HG03159 (cell line): ENCODE measurements at regions not wholly inside any gene's neighbourhood (a gene's known extent, or its start where the extent isn't known, plus 50 kb on each side); places are given as distances from the start of the nearest gene placed in this dataset.

Source experiments
- ATAC-seq: cut with Tn5 transposase; IDR thresholded peaks from one replicate; pipeline ENCODE4 v1.9.1; 2021; ENCODE audit warnings: mild to moderate bottlenecking, moderate library complexity; ENCODE audit not compliant: unreplicated experiment

- no peak for ATAC-seq
Measured at GRCh38 chr10:29858702-29859267, 200.6 kb downstream of the JCAD start.

GRCh38 chr10:29857843-29858701, 201.3 kb downstream of the JCAD start:
- no peak for ATAC-seq

GRCh38 chr10:29856295-29856694, 203.1 kb downstream of the JCAD start:
- no peak for ATAC-seq

GRCh38 chr10:29853913-29854312, 205.5 kb downstream of the JCAD start:
- no peak for ATAC-seq

- ATAC-seq = no peak
Measured at GRCh38 chr10:29851241-29851640, 208.1 kb downstream of the JCAD start.

GRCh38 chr10:29850371-29850770, 209.0 kb downstream of the JCAD start:
- ATAC-seq = no peak

GRCh38 chr10:29849886-29850285, 209.5 kb downstream of the JCAD start:
- no peak for ATAC-seq

GRCh38 chr10:29849126-29849833, 210.1 kb downstream of the JCAD start:
- no peak for ATAC-seq

- no peak for ATAC-seq
Measured at GRCh38 chr10:29846881-29847280, 212.1 kb upstream of the SVIL start.

- no peak for ATAC-seq
Measured at GRCh38 chr10:29845166-29845565, 210.4 kb upstream of the SVIL start.

- ATAC-seq = no peak
Measured at GRCh38 chr10:29843143-29843542, 208.4 kb upstream of the SVIL start.

- ATAC-seq = no peak
Measured at GRCh38 chr10:29841724-29842649, 207.2 kb upstream of the SVIL start.

GRCh38 chr10:29840516-29841276, 205.9 kb upstream of the SVIL start:
- no peak for ATAC-seq

- ATAC-seq = no peak
Measured at GRCh38 chr10:29839826-29840515, 205.2 kb upstream of the SVIL start.

- ATAC-seq = no peak
Measured at GRCh38 chr10:29838539-29838938, 203.8 kb upstream of the SVIL start.

GRCh38 chr10:29837586-29837985, 202.8 kb upstream of the SVIL start:
- ATAC-seq = no peak

GRCh38 chr10:29836396-29836795, 201.6 kb upstream of the SVIL start:
- no peak for ATAC-seq

- ATAC-seq = no peak
Measured at GRCh38 chr10:29835055-29835454, 200.3 kb upstream of the SVIL start.
